NCI-H1436 (cell line): ENCODE measurements at regions not wholly inside any gene's neighbourhood (a gene's known extent, or its start where the extent isn't known, plus 50 kb on each side); places are given as distances from the start of the nearest gene placed in this dataset.

Source experiments
- DNase-seq: peaks from one replicate; lab custom pipeline; 2025; lab: John Stamatoyannopoulos, UW

GRCh38 chr12:100675432-100675831 lies 101.9 kb downstream of the GAS2L3 start:
- DNase-seq: peak; percentile 18

GRCh38 chr12:100681074-100681473 lies 107.6 kb downstream of the GAS2L3 start:
- no peak for DNase-seq

DNA sequence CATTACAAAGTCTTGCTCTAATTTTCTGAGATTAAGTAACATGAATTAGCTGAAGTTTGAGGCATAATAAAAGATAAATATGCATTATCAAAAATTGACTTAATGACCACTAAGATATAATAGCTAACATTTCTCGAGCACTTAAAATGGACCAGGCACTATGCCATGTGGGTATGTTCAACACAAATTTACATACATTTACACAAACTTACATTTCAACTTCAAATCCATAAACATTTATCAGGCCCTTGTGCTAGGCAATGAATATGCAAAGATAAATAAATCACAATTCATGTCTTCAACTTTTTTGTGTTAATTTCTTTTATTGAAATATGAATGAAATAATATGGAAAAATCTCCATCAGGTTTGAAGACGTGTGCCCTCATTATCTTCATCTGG lies 108.7 kb downstream of the GAS2L3 start:
- DNase-seq: no peak

DNA sequence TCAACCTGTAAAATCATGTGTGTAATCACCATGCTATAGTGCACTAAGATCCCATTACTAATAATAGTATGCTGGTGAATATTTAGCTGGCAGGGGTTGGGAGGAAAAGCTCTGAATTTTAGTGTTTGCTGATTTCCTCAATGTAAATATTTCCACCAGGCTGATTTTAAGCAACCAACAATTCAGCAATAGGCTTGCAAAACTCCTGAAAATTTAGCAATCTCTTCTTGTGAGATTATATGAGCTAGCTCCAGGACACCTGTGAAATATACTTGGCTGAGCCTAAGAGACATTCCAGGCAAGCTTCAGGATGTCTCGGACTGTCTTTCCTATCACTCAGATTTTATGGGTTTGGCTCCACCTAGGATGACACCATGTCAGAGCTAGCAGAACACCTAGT lies 106.9 kb upstream of the ANO4 start:
- no peak for DNase-seq

GRCh38 chr12:100688451-100688864 lies 106.1 kb upstream of the ANO4 start:
- no peak for DNase-seq

DNA sequence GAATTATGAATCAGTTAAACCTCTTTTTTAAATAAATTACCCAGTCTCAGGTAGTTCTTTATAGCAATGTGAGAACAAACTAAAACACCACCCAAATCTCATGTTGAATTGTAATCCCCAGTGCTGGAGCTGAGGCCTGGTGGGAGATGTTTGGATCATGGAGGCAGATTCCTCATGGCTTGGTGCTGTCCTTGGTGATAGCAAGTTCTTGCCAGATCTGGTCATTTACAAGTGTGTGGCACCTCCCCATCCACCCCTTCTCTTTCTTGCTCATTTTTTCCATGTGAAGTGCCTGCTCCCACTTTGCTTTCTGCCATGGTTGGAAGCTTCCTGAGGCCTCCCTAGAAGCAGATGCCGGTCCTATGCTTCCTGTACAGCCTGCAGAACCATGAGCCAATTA lies 102.1 kb upstream of the ANO4 start:
- no peak for DNase-seq

GRCh38 chr12:100698518-100698917 lies 96.1 kb upstream of the ANO4 start:
- DNase-seq: no peak

- no peak for DNase-seq
These were observed 95.4 kb upstream of the ANO4 start for GRCh38 chr12:100699209-100699608.

DNA sequence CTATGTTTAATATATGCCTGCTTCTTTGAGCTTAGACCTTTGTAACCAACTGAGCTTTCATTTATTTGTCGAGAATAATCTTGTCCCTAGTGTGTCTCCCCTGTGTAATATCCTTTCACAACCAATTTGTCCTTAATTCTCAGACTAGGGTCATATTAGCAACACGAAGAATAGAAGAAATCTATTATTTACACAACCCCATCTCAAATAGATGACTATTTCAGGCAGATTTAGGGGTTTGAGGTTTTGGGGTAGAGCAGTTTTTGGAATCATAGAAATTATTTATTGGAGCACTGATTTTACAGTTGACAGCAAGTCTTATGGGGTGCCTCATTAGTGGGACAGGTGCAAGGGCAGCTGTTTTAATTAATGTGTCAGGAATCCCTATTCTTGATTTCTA lies 91.2 kb upstream of the ANO4 start:
- DNase-seq: no peak

DNA sequence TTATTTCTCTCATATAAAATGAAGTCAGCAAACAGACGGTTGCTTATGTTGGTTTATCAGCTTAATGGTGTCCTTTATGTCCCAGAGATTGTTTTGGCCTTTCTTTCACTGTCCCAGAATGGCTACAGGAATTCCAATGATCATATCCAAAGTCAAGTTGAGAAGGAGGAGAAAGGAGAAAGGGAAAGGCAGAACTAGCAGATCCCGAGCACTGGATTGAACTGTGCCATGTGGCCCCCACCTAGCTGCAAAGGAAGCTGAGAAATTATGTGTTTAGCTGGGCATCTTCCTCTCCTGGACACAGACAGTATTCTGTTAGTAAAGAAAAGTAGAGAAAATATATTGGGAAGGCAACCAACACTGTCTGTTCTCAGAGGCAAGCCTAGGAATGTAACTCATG lies 90.7 kb upstream of the ANO4 start:
- no peak for DNase-seq

DNA sequence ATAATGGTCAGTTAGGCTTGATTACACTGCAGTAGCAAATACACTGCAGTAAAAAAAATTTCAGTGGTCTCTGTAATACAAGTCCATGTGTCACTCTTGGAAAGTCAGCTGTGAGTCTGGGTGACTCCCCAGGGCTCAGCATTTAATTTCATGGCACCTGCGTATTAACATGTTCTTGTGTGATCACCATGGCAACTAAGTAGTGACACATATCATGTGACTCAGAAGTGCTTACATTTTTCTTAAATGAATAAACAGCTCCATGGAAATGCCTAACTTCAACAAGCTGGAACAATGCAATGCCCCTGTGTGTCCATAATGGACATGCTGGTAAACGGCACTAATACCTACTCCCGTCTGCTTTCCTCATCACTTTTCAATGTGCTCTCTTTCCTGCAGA lies 88.5 kb upstream of the ANO4 start:
- peak; percentile 91 for DNase-seq

- no peak for DNase-seq
These were observed 86.0 kb upstream of the ANO4 start for GRCh38 chr12:100708591-100708990.

- no peak for DNase-seq
These were observed 78.3 kb upstream of the ANO4 start for GRCh38 chr12:100715976-100716944.

- DNase-seq: peak; percentile 78
These were observed 77.4 kb upstream of the ANO4 start for GRCh38 chr12:100716945-100717732.

- no peak for DNase-seq
These were observed 76.9 kb upstream of the ANO4 start for GRCh38 chr12:100717733-100718067.

GRCh38 chr12:100718187-100718586 lies 76.4 kb upstream of the ANO4 start:
- DNase-seq: no peak

GRCh38 chr12:100720016-100720654 lies 74.4 kb upstream of the ANO4 start:
- no peak for DNase-seq

GRCh38 chr12:100721169-100721568 lies 73.4 kb upstream of the ANO4 start:
- no peak for DNase-seq

- peak; percentile 65 for DNase-seq
These were observed 70.5 kb upstream of the ANO4 start for GRCh38 chr12:100724071-100724470.

- peak; percentile 41 for DNase-seq
These were observed 60.6 kb upstream of the ANO4 start for GRCh38 chr12:100733817-100734593.

DNA sequence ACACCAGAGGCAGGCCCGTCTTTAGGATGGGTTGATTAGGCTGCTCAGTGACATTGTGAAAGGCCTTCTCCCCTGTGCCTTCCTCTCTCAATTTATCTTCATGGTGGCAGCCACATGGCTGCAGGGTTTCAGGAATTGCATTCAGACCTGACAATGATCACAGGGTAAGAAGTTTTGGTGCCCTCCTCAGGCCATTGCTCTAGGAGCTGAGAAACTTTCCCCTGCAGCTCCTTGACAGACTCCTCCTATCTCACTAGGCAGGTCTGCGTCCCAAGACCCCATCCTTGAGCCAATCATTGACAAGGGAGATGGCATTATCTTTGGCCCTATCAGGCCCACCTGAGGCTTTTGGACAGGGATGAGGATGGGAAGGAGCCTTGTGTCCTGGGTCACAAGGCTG lies 57.4 kb upstream of the ANO4 start:
- DNase-seq: no peak

GRCh38 chr12:100738086-100738485 lies 56.5 kb upstream of the ANO4 start:
- no peak for DNase-seq
